Gastroesophageal sphincter (tissue), 3 donors: ENCODE measurements at regions not wholly inside any gene's neighbourhood (a gene's known extent, or its start where the extent isn't known, plus 50 kb on each side); places are given as distances from the start of the nearest gene placed in this dataset.

ENCODE experiments used
- CTCF ChIP-seq, 4 experiments: fragments of 200-600 bp in 2 of 4; fragments of 450-650 bp in 2 of 4; sonication (generic) in 1 of 4; IDR thresholded peaks; one replicate each; pipeline ENCODE4 v1.5.1; 2017 to 2019; ENCODE audit warnings: antibody characterized with exemption in 4 of 4, mild to moderate bottlenecking in 2 of 4, moderate library complexity in 2 of 4
- POLR2AphosphoS5 ChIP-seq: sonication (generic); formaldehyde crosslinking; IDR thresholded peaks from one replicate; pipeline ENCODE4 v1.6.1; 2017; ENCODE audit warnings: antibody characterized with exemption

GRCh38 chr13:112172017-112172416 is 105.1 kb downstream of the SOX1 start:
- no peak for TF ChIP-seq POLR2AphosphoS5
- TF ChIP-seq CTCF (IDR thresholded peaks at IDR 0.05) = no peak
